NCI-H82 (cell line): ENCODE measurements at regions not wholly inside any gene's neighbourhood (a gene's known extent, or its start where the extent isn't known, plus 50 kb on each side); places are given as distances from the start of the nearest gene placed in this dataset.
A peak's percentile ranks its signal among the peaks of the same experiment; 100 is the strongest.

ENCODE experiments used
- DNase-seq: peaks from one replicate; lab custom pipeline; 2025; lab: John Stamatoyannopoulos, UW

DNA sequence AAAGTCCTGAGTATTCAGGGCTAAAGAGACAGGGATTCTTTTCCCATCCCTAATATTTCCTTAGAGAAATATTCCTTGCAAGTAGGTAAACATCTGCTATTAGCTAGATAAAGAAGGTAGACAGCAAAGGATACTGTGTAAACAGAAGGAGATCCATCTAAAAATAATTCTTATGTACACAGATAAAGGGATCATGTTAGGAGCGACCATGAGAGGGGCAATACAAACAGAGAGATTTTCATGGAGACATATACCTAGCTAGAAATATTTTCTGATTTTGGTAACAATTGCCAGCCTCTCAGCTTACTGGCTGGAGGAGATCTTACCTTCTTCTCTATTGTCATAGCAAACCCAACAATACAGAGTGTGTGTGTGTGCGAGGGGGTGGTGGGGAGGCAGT, 184.6 kb upstream of the DMAC1 start:
- no peak for DNase-seq

DNA sequence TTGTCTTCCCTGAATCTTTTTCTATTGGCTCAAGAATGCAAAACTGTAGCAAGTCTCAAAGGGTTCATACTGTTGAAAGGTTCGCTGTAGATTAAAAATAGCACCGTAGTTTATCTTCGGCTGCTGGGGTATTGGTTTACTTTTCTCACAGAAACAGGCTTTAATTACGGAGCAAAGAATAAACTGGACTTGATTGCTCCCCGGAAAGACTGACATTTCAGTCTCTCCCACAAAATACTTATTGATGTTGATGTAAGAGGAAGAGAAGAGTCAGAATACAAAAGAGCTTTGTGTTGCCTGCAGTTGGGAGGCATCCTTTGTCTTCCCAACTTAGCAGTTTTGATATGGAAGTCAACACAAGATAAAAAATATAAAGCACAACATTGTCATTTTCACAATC, 183.9 kb upstream of the DMAC1 start:
- DNase-seq: no peak

DNA sequence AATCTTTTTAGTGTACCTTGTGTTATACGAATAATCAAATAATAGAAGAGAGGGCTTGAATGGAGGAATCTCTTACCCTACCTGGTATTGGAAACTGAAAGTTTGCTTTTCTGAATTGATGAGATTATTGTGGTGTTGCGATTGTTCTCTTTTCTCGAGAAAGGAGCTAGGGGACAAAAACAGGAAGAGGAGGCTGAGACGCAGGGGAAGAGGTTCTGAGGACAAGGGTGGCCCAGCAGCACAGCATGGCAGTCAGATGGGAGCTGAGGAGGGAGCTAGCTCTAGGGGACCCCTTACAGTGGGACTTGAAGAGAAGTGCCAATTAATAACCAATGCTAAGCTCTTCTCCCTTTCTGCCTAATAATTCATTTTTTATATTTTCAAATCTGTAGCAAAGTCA, 183.3 kb upstream of the DMAC1 start:
- DNase-seq: no peak

DNA sequence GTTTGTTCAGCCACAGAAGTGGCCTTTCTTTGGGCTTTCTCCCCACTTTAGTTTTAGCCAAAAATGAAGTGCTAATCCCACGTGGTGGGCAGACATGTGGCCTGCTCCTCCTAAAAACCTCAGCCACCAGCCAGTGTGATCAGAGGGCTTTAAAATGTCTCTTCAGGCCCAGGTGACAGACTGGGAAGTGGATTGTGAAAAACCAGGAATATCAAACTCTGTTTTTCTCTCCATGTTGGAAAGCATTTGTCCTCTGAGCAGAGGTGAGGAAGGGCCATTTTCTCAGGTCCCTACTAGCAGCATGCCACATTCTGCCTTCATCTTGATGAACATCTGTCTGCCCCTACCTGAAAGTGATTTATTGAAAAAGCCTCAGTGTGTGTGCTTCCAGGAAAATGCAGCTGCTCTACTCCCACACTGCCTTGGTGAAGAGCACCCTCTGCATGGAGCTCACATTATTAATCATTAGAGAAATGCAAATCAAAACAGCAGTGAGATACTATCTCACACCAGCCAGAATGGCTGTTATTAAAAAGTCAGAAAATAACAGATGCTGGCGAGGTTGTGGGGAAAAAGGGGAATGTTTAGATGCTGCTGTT, 181.2 kb upstream of the DMAC1 start:
- DNase-seq: no peak

DNA sequence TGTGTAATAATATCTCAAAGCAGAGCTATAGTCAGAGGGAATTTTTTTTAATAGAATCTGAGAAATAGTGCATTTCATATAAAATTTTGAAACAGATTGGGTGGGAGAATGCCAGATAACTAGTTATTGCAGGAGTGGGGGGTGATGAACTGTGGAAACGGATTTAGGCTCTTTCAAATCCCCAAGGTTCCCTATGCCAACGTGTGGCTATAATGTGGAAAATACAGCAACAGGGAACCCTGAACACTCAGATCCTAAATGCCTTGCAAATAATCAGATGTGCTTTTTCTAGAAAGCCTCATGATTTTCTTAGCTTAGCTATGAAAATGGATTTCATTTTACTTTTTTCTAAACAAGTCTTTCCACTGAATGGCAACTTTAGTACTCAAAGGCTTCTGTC, 180.5 kb upstream of the DMAC1 start:
- DNase-seq: no peak

DNA sequence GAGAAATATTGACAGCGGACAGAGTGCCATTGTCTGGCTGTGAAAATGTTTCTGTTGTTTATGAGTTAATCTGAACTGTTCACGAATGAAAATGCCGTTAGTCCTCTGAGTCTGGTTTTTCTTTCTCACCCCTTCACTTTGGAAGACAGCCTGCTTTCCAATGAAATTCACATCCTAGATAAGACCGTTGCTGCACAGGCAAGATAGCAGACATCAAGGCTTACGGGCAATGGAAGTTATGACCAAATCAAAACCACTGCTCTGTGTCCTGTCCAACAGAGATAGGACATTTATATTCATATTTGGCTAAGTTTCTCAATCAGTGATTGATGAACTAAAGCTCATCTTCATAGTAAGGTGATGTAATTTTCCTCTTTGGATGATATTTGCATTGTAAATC, 180.0 kb upstream of the DMAC1 start:
- DNase-seq: no peak

DNA sequence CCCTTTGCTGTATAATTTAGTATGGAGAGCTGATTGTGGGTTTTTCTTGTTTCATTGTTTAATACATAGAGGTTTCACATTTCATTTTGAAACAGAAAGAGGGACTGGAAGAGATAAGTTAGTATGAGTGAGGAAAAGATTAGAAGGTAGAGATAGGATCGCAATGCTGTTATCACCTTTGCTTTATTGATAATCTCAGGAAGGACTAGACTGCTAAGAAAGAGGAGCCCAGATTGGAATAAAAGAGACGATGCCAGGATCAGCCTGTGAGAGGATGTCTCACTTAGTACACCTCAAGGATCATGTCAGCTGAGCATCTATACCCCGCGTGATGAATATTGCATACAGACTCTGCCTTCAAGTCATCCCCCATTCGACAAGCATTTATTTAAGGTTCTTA, 178.0 kb upstream of the DMAC1 start:
- DNase-seq: no peak

DNA sequence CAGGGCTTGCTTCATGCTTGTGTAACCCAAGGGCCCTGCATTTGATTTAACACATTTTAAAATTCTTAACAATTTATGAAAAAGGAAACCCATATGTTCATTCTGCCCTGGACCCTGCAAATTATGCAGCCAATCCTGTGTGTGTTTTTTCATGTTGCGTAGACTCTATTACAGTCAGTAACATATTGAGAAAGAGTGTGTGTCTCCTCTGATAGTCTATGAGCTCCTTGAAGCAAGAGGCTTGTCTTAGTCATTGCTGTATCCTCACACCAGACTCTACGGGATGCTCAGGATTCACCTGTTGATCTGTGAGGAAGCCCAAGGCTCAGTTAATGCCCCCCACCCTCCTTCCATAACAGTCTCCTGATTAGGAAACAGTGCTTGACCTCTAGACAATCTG, 177.3 kb upstream of the DMAC1 start:
- no peak for DNase-seq

DNA sequence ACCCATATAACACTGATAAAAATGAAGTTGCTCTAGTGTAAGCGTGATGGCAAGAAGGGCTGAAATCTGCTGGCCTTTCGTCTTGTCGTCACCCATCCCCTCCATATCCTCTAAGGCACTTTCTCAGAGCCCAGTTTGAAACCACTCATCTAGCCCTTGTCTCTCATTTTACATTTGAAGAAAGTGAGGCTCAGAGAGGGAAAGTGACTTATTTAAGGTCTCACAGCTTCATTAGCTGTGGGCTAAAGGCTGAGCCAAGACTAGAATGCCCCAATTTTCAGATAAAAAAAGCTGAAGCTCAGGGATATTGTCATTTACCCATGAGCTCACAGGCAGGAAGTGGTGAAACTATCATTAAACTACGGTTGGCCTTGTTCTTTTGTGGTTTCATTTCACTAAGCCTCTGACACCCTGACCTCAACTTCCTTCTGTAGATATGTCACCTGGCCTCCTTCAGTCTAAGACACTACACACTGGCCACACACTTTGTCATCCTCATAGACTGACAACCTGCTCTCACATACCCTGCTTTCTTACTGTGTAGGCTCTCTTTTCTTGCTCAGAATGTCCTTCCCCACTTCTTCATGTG, 176.7 kb upstream of the DMAC1 start:
- no peak for DNase-seq

DNA sequence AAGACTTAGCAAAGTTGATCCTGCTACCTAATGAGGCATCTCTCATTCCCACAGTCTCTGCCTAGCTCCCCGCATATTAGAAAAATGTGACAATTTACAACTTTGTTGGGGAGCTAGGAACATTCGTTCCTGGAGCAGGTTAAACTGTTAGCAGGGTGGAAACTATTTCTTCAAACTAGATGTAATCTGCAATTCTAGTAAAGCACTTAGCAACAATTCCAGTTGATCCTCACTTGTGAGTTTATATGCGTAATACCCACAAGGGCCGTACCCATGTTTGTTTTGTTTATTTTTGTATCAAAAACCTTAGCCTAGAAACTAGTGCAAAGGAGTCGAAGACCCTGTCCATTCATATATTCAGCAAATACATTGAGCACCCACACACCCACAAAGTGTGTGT, 175.8 kb upstream of the DMAC1 start:
- DNase-seq: no peak

DNA sequence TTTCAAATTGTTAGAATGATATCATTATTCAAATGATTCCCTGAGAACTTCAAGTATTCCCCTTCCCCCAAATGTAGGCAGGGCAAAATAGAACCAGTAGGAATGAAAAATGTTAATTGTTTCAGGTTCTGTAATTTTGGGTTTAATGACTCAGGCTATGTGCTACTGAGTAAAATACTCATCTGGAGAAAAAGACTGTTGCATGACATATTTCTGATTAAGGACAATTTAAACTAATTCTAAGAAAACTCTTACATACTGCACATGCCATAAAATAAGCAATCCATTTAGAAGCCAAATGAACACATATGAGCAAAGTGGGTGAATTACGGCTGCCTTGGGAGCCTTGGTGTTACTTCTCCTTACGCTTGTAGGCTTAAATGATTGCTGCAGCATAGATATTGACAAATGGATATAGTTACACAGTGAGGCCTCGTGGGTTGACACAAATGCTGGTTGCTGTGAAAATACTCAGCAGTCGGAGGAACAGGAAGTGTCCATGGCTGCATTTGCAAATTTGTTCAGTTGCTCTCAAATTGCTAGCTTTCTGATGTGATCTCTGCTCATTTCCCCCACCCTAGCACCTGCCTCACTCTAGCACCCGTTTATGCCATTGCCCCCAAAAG, 174.9 kb upstream of the DMAC1 start:
- no peak for DNase-seq

DNA sequence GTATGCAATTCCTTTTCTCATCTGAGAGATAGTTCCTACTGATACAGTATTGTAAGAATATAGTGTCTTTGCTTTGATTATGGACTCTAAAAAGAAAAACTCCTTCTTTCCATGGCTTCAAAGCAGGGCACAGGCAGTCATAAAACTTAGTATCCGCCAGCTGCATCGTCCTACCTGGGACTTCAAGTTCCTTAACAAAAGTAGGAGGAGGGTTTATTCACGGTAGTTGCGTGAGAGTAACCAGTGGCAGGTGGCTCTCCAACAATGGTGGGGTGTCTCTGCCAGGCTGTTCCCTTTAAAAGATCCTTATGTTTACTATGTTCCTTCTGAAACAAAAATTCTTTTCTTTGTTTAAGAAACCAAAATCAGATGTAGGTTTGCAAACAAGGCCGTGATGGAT, 173.5 kb upstream of the DMAC1 start:
- no peak for DNase-seq

DNA sequence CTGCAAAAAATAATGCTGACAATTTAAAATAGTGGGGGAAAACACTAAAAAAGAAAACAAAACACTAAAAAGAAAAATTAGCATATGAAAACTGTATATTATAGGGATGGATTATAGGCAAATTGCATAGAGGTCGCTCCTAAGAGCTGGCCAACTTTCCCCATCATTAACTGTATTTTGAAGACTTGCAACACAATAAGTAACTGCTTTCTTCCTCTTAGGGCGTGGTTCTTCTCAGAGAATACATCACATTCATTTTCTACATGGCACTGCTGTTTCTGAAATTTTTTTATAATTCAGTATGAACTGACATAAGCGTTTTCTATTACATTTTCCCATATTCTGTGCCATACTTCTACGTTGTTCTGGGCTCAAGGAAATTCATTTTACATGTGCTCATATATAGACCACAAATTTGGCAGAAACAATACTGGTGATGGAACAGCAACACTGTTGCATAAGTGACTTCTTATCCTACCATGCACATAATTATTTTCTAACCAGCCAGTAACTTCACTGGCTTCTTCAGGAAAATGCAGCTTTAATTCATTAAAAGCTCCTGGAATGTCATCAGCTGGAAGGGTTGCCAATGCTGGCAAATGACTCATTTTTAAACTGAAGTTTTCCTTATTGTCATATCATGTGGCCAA, 171.2 kb upstream of the DMAC1 start:
- DNase-seq: no peak

DNA sequence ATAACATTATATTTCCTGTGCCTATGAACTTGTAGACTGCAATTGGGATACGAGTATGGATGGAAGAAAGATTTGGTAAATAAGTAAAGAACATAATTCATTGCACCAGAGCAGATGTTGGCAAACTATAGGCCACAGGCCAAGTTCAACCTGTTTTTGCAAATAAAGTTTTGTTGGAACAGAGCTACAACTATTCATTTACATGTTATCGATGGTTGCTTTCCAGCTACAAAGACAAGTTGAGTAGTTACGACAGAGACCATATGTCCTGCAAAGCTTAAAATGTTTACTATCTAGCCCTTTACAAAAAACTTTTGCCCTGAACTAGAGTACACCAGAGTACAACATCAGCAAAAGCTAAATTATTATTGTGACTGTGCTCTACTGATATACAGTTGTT, 169.1 kb upstream of the DMAC1 start:
- no peak for DNase-seq

DNA sequence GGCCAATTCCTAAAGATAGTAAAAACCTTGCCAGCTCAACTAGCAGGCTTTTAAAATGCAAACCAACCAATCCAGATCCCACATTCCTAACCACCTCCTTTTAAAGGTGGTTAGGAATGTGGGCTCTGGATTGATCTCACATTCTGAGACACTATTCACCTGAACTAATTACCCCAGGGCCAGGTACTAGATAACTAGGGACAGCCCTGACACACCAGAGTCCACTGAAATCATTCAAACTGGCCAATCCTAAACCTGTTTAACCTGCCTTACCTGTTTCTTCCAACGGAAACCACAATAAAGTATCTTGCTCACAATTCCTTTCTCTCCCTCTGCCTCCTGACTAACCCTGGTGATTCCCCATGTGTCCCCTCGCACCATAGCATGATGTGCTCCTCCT, 168.3 kb upstream of the DMAC1 start:
- no peak for DNase-seq

DNA sequence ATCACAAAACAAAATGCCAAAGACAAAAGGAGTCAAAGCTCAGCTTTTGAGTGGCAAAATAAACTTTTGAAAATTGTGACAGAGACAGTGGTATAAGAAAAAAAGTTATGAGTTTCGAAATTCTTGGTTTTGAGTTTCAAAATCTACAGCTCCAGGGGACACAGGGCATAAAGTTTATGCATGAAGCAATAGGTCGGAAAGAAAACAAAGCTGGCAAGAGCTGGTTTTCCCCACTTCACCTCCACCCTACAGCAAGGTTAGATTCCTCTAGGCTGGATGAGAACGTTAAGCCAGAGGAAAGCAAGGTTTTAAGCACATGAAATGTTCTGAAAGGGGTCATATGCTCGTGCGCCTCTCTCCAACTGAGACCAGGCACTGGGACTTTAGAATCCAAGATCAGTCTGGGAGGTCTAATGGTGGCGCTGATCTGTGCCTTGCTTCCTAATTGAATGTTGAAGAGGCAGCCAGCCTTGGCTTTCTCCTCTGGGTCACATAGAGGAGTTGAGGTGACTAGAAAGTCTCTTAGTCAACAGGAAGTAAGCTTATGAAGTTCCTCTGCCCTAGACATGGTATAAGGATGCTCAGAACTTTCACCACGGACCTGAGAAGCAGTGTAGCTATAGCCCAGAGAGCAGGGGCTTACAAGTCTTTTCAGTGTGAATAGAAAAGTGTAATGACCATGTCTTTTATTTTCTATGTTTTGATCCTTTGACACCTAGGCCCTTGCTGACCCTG, 167.7 kb upstream of the DMAC1 start:
- no peak for DNase-seq

DNA sequence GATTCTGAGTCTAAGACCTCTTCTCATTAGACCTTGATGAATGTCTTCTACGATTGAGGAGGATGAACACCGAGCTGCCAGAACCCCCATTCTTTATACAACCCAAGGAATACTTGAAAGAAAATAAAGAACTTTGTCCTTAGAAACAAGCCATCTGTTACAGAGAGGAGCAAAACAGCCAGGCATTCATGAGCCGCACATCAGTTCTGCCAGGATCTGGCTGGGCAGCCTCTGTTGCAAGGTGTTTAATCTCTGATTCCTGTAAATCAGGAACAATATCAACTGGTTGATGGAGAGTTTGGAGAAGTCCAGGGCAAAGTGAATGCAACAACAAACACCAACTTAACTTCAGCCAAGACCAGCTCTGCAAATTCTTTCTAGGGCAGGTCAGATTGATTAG, 165.5 kb upstream of the DMAC1 start:
- DNase-seq: no peak

DNA sequence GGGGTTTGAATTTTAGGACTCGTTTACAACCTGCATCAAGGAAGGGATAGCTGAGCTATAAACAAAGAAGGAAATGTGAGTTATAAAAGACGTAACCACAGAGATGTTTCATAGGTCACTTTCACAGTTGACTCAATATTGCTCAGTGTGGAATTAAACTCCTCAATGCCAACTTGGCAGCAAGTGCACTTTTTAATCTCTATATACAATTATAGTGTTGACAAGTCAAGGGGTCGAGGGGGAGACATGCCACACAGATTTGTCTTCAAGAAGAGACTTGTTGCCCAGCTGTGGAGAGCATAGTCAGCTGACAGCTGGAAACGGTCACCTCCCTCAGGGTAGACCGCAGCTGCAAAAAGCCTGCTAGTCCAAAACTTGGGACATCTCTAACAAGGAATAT, 163.4 kb upstream of the DMAC1 start:
- DNase-seq: no peak

DNA sequence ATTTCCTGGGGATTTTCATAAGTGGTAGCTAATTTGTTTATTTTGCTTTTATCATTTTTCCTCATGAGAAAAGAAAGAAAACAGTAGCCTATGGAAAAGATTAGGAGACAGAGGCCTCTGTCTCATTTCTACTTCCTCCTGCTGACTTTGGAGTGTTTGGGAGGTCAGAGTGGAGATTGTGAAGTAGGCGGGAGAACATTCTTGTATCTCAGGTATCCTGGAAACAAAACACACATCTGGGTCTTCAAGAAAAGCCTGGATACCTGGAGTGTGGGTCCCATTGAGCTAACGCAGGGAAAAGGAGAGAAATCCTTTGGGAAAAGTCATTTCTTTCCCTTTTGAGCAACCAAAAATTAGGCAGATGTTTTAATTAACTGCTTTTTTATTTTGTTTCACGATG, 161.5 kb upstream of the DMAC1 start:
- DNase-seq: no peak

DNA sequence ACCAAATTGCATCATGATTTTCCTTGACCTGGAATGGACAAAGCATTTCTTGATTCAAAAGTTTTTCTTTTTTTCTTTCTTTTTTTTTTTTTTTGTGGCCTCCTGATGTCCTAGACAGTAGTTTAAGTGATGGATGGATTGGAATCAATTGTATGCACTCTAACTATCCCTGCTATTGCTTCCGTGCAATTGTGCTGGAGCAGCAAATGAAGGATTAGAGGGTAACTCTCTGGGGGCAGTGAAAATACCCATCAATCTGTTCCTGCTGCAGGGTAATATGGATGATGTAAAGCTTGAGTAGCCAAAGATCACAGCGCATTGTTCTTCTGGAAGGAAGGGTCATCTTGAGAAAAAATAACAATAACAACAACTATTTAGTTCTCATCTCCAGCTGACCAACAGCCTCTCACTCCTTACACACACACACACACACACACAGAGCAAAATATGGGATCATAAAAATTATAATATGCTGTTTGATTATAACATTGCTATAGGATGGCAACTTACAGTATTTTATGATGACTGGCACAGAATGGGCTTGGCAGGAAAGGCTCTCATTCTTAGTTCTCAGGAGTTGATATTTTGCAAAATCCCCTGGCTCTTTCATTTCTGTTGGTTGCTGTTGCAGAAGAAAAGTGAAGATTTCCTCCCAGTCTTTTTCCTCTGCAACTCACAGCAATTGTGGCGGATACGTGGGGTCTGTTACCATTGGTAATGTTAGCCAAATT, 160.9 kb upstream of the DMAC1 start:
- peak; percentile 57 for DNase-seq

DNA sequence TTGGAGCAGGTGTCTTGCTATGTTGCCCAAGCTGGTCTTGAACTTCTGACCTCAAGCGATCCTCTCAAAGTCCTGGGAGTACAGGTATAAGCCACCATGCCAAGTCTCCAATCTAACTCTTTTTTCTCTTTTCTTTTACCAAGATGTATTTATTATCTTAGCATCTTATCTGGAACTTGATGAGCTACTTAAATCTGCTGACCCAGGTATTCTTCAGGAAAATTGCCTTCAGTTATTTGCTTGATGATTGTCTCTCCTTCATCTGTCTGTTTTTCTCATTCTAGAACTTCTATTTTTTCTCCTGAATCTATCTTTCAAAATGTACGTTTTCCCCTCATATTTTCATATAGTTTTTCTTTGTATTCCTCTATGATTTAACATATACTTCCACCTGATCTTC, 158.2 kb upstream of the DMAC1 start:
- no peak for DNase-seq

DNA sequence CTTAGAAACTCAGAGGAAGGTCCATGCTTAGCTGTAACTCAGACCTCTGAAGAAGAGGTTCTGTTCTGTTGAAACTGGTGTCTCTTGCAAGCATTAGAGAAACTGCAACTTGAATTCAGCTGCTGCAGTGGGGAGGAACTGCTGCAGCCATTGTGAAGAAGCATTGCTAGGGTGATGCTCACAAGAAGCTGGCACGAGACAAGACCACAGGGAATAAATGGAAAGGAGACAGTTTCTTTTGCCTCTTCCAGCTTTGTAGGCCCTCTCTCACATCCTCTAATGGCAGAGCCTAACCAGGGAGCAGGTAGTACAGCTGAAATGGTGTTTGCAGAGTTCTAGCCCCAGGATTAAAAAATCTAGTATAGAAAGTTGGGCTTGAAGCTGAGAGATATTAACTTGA, 148.0 kb upstream of the DMAC1 start:
- DNase-seq: no peak
